GM21381 (cell line): ENCODE measurements at regions not wholly inside any gene's neighbourhood (a gene's known extent, or its start where the extent isn't known, plus 50 kb on each side); places are given as distances from the start of the nearest gene placed in this dataset.
"Not testable (repeated sequence)": the region's sequence is repeated elsewhere in the genome, so short reads cannot be mapped to it uniquely, and the experiment has no call there.

Experiments used
- ATAC-seq: cut with Tn5 transposase; IDR thresholded peaks from one replicate; pipeline ENCODE4 v1.9.1; 2021; ENCODE audit warnings: mild to moderate bottlenecking, moderate library complexity; ENCODE audit not compliant: unreplicated experiment

DNA sequence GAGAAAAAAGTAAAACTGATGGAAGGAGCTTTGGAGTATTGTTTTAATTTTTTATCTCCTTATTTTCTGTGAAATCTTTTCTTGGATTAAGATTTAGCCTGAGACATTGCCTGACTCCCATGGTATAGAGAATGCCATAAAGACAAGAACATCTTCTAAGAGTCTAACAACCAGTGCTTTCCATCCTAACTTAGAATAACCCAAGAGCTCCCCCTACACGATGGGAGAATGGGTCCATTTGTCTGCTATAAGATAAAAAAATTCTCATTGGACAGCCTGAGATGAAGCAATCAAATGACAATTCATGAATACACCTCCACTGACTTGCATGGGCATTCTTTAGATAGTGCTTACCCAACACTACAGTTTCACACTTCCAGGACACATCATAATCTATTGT, 478.1 kb downstream of the TTLL7 start:
- ATAC-seq: no peak

DNA sequence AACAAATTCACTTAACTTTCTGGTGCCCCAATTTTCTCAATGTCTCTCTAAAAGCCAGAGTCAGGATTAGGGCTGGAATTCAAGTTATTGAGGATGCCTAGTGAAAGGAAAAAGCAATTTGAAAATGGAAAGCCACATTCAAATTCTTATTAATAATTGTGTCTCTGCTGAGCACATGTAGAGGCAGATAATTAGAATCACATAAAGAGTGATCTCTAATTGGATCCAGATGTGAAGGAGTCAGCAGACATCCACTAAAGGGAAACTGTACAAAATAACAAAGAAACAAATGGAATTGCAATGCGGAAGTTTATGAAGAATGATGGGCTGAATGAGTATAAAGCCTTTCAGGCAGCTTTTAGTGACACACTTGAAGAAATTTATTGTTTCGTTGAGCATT, 482.6 kb downstream of the TTLL7 start:
- no peak for ATAC-seq

DNA sequence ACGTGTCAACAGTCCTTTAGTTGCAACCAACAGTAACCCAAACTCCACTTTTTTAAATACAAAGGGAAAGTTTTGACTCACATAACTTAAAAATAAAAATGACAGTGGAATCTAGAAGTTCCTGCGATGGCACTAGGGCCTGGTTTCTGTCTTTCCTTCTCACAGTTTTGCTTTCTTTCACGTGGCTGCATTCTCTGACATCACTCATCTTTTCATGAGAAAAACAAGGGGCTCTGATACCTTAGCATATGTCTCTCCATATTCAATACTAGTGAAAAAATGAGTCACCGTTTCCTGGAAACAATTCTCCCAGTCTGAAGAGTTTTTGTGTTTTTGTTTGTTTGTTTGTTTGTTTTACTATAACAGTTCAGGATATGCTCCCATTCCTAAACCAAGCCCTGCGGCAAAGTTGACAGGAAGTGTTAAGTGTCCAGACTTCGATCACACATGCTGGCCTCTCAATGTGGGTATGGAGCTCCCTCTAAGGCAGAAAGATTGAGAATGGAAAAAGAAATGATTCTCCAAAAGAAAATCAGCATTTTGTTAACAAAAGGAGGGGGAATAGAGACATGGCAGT, 483.3 kb downstream of the TTLL7 start:
- ATAC-seq: no peak

DNA sequence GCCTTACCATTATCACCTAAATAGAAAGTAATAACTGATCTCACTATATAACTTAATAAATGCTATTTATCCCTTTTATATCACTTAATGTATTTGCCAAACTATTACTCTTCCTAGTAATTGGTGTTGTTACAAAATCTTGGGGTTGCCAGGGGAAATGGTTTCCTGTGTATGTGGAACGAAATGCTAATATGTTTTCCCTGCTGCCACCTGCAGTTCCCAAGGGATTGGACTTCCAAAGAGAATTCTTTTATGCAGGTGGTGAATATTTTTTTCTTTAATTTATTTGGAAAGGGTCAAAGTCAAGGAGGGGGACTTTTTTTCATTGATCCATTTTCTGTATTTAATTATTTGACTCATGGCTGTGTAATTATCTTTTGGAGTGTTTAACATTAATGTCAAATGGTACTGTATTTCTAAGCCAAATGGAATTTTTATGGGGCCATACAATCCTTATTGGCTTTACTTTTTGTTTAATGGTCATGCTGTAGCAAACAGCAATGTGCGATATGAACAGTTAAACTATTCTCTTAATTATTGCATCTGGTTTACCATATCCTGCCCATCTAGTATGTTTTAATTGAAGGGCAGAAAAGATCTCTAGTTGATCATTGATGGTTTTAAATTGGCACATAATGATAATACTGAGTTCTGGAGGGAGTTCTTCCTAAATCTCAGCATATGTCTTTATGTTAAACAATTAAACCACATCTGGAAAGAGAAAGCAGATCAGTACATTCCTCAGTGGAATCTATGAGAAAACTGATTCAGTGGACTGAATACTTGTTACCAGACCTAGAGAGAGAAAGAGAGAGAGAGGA, 486.3 kb downstream of the TTLL7 start:
- ATAC-seq: no peak

DNA sequence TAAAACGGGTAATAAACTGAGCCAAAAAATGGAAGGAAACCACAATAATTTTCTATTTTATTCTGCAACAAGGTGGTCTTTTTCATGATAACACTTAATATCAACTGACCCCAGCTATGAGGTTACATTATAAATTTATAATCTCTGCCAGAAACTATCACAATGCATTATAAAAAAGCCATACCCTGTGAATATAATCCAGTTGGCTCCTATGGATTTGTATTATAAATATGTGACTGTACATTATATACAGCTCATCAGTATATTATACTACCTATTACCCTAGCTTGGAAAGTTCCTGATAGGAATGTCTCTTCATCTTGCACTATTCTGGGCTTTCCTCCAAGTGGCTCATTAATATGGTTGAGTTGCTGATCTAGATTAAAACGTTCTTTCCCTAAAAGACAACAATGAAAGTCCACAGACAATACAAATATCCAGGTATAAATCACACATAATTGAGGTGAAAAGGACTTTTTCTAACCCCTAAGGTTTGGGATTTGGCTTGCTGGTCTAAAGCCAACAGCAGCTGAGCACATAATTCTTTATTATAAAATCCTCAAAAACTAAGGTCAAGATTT, 487.7 kb downstream of the TTLL7 start:
- no peak for ATAC-seq

DNA sequence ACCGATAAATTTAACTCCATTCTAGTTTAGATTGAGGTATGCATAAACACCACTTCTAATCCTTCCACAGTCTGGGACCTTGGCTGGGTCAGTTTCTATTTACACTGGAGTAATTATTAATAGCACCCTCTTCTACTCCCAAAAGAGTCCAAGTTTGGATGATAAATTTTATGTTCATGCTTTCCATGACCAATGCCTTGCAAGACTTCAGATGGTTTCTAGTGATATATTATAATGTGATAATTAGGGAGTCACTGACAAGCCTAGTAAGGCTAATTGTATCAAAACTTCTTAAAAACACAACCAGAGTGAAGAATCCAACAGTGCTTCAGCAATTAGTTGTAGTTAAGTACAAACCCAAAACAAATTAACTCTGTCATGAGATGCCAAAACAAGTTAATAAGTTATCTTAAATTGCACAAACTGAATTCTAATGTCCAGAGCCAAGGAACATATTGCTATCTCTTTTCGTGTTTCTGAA, 489.6 kb downstream of the TTLL7 start:
- ATAC-seq: no peak

DNA sequence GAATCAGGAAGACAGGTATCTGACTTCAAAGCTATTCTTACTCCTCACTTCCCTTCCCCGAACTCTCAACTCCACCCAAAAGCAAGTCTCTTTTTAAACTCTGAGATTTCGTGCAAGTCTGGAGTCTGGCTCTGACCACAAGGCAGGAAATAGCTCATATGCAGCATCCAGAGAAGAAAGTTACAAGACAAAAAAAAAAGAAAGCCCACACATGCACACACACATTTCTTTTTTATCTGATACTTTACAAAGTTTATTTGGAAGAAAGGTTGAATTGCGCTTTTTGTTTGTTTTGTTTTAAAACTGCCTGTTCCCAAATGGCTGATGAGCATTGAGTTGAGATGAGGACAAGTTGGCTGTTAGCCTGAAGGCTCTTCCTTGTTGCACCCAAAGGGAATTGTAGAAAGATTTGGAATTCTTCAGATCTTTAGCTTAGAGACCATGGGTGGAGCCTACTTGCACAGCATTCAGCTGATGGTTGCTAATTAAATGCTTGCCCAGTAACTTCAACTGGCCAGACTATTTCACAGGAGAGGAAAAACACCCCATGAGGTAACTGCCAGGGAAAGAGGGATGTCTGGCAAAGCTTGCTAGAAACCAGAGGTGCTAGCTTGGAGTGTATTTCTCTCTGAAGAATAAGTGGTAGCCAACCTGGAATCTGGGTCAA, 490.3 kb downstream of the TTLL7 start:
- peak; percentile 98 for ATAC-seq

DNA sequence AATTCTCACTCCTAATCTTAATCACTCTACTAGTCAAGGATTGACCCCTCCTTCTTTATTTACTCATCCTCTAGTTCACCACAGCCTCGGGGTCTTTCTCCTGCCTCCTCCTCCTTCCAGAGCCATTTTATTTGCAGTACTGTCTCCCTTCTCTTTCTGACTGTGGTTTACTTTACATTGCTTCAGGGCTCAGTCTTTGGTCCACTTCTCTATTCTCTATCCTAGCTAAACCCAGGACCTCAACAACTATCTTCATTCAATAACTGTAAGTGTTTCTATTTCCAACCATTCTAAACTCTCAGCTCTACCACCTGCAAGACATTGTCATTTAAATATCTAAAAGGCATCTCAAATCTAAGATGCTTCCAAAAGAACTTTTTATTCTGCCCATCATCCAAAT, 493.8 kb downstream of the TTLL7 start:
- ATAC-seq: no peak

DNA sequence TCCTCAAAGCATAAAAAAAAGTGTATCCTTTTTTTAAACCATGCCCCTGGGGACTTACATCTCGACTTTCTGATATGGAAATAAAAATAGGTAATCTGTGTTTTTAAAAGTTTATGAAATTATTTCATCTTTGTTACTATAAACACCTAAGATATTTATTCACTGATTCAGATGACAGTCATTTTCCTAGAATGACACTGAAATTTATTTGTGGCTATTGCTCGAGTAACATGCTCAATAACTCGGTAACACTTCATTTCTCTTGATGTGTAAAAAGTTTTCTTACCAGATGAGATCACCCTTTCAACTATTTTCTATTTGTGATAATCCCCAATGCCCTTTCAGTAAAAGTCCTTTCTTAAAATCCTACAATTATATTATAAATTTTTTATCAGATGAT, 495.8 kb downstream of the TTLL7 start:
- ATAC-seq: no peak

DNA sequence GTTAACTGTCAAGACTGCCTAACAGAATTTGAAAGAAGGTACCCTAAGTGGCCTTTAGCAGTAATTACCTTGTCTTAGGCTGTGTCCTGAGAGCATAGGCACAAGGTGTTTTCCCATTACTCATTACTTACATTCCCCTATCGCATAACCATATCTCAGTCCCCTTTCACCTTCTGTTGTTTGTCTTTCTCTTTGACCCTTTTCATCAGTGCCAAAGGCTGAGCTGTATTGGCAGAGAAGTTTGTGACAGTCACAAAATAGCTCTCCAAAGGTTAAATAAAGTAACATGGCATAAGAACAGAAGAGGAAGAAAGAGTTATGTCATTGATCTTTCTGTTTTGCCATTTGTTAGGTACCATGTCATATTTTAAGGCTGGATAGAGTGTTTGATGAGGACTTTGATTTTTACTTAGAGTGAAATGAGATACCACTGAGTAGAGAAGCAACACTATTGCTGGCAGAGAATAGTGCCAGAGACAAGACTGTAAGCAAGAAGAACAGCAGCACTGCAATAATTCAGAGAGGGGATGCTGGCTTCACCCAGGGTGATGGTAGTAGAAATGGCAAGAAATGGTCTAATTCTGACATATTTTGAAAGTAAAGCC, 497.8 kb downstream of the TTLL7 start:
- ATAC-seq: peak; percentile 88

DNA sequence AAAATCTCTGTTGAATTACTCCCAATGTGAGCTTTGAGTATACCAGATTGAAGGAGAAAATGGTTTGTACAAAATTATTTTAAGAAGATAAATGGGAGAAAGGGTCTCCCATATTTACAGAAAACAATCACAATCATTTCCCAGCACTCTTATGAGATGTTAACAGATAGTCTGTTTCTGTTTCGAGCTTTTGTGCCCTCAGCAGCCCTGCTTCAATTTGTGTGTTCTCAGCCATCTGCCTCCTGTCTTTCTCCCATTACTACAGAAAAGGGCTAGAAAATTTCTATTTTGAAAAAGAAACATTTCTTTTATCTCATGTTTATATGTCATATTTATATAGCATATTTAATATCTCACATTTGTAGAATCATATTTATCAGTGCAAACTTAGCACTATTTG, 498.4 kb downstream of the TTLL7 start:
- no peak for ATAC-seq

DNA sequence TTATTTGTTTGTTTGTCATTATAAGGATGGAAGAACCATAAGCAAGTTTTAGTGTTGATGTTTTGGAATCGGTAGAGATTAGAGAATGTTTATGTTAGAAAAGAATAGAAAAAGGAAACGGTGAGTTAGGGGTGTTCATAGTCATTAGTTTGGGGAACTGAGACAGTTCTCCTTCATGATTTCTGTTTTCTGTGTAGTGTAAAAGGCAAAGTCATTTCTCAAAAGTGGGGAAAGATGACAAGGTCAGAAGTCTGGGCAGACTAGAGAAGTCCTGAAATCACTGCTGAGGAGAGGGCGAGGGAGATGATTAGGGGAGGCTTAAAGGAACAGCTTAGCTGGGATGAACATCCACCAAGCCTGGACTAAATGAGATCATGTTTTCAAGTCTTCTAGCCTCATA, 498.9 kb downstream of the TTLL7 start:
- ATAC-seq: peak; percentile 50

DNA sequence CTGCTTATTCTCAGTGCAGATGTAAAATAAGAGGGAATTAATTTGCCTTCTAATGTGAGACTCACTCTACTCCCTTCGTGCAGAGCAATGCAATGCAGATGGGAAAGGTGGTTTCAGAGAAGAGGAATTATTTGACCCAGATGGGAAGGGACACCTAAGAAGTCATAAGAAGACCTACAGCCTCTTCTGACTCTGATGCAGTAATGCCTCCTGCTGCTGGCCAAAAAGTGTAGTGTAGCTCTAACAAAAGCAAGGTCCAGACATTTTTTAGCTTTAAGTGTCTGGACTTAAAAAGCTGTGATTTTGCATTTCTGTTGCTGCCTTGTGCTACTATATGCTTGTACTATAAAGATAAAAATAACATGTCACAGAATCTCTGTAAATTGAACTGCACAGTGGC, 501.4 kb downstream of the TTLL7 start:
- ATAC-seq: no peak

DNA sequence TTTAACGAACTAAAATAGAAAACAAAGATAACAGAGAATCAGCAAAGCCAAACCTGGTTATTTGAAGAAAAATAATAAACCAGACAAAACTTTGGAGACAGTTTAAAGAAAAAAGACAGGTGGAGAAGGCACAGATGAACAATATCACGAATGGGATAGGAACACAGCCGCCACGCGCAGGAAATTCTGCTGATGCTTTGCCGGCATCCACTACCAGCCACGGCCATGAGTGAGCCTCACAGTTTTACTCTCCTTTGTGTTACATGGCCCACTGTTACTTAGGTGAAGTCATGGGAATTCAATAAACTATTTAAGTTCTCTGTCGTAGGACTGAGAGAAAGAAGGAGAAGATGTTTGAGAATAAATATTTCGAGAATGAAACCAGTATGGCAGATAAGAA, 503.4 kb downstream of the TTLL7 start:
- ATAC-seq: no peak

DNA sequence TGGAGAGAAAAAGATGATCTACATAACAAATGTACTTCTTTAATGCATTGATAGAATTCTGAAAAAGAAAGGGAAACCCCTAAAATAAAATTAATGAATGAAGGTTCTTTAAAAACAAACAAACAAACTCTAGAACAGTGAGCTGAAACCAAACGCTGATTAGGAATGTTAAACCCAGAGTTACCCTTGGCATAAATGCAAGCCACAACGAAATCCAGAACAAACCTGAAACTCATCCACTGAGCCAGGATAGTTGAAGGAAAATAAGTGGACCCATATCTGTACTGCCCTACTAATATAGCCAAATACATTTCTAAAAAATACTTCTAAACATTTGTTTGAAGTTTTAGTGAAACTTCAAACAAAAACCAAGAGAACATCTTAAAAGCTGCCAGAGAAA, 505.3 kb downstream of the TTLL7 start:
- no peak for ATAC-seq

DNA sequence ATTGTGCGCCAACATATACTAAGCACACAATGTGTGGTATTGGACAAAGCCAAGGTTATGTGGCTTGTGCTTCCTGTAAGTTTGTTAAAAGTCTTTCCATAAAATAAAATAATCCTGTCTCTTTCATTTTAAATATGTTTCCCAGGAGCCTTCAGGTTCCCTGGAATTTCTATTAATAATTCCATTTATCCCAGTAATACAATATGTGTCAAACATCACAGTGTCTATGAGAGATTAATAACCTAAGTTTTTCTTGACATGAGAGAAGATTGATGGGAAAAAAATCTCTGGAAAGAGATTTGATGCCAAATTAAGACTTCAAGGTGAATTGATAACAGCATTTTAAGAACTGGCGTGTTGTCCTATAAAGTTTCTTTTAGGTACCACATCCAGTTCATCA, 507.0 kb downstream of the TTLL7 start:
- ATAC-seq: no peak

DNA sequence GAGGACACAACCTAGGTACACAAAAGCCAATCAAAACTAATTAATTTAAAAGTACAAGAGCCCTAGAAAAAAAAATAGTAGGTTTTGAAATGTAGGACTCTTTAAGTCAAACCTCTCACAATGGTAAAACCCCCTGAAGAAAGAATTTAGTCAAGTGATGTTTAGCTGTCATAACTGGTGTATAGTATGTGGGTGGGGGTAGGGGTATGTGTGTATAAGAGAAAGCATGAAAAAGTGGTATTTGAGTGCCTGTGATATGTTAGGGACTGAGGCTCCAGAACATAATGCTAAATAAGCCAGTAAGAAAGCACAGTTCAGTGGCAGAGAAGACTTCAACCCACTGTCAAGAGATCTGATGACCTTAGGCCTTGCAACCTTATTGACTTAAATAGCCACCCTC, 507.9 kb downstream of the TTLL7 start:
- no peak for ATAC-seq

DNA sequence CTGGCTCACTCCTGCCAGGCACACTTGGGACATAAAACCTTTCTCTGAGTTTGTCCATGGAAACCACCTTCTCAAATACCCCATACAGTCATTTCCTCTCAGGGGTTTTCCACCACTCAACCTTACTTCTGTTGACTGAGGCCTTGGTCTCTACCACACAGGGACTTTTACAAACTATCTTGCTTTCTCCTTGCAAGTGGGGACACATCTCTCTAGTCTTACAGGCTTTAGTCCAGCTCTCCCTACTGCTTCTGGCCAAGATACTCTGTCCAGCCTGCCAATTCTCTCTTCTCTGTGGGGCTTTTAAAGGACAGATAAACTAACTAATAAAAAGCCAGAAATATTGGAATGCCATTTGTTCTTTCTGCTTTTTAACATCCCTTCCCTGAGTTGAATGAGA, 510.8 kb downstream of the TTLL7 start:
- ATAC-seq: peak; percentile 75

DNA sequence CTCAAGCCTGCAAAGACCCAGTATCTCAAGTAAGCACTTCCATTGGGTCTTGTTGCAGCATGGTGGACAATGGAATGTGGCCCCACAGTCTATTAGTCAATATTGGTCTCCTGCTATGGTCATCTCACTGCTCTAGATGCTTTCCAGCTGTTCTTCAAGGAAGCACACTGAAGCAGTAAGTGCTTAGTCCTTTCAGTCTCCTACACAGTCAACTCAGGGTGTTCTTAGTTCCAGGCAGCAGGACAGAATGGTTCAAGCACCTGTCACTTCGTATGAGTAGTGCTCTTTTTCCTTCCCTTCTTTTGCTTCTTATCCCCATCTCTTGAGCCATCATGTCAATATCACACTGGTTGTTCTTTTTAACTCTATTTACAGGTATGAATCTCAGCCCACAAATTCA, 511.5 kb downstream of the TTLL7 start:
- peak; percentile 30 for ATAC-seq

DNA sequence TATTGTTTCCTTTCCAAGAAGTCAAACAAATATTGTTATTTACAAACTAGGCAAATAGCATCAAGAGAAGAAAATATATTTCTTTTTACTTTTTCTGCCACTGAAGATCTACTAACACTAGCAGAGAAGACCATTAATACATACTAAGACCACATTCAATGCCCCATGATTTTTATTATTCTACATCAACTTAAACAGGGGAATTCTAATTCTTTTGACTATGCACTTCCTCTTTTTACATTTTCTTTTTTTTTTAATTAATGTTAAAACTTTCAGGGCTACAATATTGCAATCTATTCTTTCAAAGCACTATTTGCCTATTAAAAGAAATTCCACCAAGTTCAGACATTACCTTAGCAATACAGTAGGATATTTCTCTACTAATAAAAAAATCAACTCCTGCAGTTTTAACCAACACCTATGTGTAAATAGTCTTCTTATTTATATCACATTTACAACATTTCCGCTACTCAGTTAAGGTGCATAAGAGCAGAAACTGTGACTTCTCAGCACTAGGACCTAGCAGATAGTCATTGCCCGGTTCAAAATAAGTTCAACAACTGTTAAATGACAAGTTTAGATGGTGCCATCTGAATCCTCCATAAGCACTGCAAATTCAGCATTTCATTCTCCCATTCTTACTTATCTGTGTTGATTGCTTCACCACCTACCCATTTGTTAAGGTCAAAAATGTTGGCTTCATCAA, 513.5 kb downstream of the TTLL7 start:
- ATAC-seq: not testable (repeated sequence)

DNA sequence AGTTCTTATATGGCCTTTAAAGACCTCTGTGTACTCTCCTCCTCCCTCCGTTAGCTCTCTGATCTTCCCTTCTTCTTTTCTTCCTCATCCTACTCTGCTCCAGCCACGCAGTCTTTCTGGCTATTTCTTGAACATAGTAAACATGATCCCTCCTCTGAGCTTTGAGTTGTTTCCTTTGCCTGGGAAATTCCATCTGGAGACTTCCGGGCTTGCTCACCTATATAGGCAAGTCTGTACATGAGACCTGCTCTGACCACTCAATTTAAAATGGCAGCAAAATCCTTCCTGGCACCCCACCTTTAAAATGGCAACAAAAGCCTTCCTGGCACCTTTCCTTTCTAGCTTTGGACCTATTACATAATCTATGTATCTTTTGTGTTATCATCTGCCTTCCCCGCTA, 517.6 kb downstream of the TTLL7 start:
- not testable (repeated sequence) for ATAC-seq
